HG02981 (cell line): ENCODE measurements at regions not wholly inside any gene's neighbourhood (a gene's known extent, or its start where the extent isn't known, plus 50 kb on each side); places are given as distances from the start of the nearest gene placed in this dataset.
"Not testable (repeated sequence)": the region's sequence is repeated elsewhere in the genome, so short reads cannot be mapped to it uniquely, and the experiment has no call there.

Source experiments
- ATAC-seq: cut with Tn5 transposase; IDR thresholded peaks from one replicate; pipeline ENCODE4 v1.9.1; 2021; ENCODE audit warnings: mild to moderate bottlenecking, moderate library complexity; ENCODE audit not compliant: unreplicated experiment

- no peak for ATAC-seq
Measured at GRCh38 chr11:121358760-121359159, 66.2 kb downstream of the SC5D start.

DNA sequence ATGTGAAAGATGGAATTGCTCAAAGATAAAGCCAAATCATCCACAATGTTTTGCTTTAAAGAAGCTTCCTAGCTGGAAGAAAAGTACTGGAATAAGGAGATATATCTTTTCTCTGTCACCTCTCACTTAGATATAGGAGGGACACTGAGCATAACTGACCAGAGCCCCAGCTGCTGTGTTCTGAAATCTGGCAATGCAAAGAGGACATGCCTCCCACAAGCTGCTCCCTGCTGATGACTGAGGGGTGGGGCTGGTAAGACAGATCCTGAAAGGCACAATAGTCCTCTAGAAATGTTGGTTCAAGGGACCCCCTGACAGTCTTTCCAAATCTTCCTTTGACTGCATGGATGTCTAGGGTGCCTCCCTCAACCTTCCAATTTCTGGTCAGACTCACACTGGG, 67.0 kb downstream of the SC5D start:
- no peak for ATAC-seq

GRCh38 chr11:121362955-121363354, 70.4 kb downstream of the SC5D start:
- ATAC-seq = not testable (repeated sequence)

GRCh38 chr11:121365304-121365703, 72.7 kb downstream of the SC5D start:
- ATAC-seq = no peak

- no peak for ATAC-seq
Measured at GRCh38 chr11:121366038-121366437, 73.5 kb downstream of the SC5D start.

DNA sequence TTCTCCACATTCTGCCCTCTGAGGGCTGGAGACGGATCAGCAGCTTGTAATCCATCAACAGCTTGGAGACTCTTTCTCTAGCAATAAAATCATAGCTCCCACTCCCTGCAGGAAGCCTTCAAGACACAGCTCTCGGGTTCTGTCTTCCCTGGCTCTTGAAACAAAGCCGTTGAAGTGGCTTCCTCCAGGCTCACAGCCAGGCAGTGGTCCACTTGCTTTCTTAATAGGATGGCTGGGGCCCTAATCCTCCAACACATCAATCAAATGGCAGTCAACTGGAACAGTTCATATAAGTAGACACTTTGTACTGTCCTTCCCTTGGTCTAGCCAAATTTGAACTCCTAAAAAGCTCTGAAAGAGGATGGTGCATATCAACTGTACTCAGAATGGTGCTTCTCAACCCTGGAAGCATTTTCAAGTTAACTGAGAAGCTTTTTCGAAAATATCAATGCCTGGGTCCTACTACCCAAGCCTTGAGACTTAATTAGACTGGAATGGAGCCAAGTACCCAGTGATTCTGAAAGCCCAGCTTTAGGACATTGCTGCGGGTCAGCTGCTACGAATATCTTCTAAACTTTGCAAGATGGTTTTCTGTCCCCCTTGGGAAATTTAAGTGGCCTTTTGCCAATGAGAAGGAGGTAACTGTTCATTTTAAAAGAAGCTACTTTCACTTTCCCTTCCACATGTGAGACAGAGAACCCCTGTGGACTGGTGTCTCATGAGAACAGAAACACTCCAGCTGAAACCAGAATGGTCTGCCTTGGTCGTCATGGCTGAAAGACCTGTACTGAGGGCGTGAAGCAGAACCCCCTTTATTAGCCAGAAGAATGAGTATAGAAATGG, 74.7 kb downstream of the SC5D start:
- ATAC-seq = peak; percentile 91

DNA sequence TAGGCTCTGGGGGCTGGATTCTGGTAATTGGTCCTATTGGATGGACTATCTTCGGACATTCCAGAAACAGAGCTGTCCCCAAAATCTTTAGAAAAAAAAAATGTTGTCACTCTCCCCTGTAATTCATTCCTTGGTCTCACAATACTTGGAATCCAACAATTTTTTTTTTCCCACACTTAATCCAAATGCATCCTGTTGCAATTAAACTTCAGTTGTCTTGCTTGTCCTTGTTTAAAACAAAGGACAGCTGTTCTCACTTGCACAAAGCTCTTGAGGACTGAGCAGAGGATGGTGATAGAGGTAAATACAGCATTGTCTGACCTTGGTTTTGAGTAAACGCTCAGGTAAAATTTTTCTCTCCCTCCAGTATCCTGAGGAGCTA, 75.3 kb downstream of the SC5D start:
- no peak for ATAC-seq

- no peak for ATAC-seq
Measured at GRCh38 chr11:121368364-121369240, 76.0 kb downstream of the SC5D start.

- no peak for ATAC-seq
Measured at GRCh38 chr11:121369366-121369765, 76.8 kb downstream of the SC5D start.

GRCh38 chr11:121372028-121372427, 79.5 kb downstream of the SC5D start:
- no peak for ATAC-seq

DNA sequence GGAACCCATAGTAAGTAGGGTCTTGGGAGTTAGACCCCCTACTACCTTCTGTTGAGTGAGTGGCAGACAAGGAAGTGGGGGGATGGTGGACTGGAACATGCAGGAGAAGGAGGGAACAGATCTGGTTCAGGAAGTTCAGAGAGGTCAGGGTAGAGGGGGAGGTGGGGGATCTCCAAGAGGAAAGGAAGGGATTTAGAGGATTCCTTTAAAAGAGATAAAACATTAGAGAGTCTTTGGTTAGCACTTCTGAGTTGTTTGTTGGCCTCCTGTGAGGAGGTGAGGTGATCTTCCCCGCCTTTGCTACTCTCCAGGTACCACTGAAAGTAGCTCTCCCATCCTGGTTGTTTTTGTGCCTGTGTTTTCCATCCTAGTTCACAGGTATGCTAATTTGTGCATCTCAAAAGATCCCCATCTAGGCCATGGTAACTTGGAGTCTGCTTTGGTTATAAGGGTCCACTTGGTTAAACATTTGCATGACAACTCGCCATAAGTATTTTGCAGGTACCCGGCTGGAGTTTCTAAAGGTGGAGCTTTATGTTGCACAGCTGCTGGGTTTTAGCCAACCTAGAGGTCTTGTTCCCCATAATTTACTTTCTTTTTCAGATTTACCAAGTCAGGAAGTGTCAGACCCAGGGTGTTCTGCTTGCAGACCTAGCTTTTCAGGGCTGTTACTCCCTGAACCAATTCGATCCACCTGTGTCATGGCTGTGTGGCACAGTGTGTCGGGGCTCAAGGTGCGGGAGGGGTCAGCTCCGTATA, 79.3 kb upstream of the SORL1 start:
- ATAC-seq = peak; percentile 81

- no peak for ATAC-seq
Measured at GRCh38 chr11:121374286-121374985, 77.7 kb upstream of the SORL1 start.

- no peak for ATAC-seq
Measured at GRCh38 chr11:121376130-121376529, 76.0 kb upstream of the SORL1 start.

GRCh38 chr11:121379145-121379810, 72.8 kb upstream of the SORL1 start:
- ATAC-seq = not testable (repeated sequence)

- no peak for ATAC-seq
Measured at GRCh38 chr11:121383716-121384115, 68.4 kb upstream of the SORL1 start.

DNA sequence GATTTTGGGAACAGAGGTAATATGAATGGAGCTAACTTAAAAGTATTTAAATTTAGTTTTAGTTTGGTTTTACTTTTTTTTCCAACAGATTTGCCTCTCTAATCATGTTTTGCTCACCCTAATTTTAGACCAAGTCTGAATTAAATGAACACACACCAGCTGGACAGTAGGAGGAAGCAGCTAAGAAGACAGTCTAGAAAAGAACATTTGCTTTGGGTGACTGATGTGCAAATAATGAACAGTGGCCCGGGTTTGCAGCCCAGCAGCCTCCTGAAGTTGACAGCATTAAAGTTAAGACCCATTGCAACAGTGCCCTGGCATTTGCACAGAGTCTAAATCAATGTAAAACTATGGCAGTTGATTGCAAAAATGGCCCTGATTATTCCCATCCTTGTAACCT, 66.4 kb upstream of the SORL1 start:
- ATAC-seq = no peak
